ENCODE measurements at regions not wholly inside any gene's neighbourhood (a gene's known extent, or its start where the extent isn't known, plus 50 kb on each side); places are given as distances from the start of the nearest gene placed in this dataset.

- peak in 2 of 3 donors; percentile 18 to 47 for DNase-seq
These were observed 200.2 kb upstream of the SGCD start for GRCh38 chr5:156126716-156127115.

GRCh38 chr5:156128026-156128425 is 198.9 kb upstream of the SGCD start:
- DNase-seq, result no peak

GRCh38 chr5:156134216-156134615 is 192.7 kb upstream of the SGCD start:
- DNase-seq, result no peak

GRCh38 chr5:156135531-156135930 is 191.4 kb upstream of the SGCD start:
- no peak for DNase-seq

GRCh38 chr5:156137071-156137869 is 189.7 kb upstream of the SGCD start:
- DNase-seq, result peak in 2 of 3 donors; percentile 43 to 65

- no peak for DNase-seq
These were observed 184.1 kb upstream of the SGCD start for GRCh38 chr5:156142867-156143266.

GRCh38 chr5:156147261-156147943 is 179.6 kb upstream of the SGCD start:
- DNase-seq, result peak in 1 of 3 donors; percentile 17

GRCh38 chr5:156147944-156148285 is 179.0 kb upstream of the SGCD start:
- DNase-seq, result peak in 1 of 3 donors; percentile 33

GRCh38 chr5:156148301-156148700 is 178.7 kb upstream of the SGCD start:
- DNase-seq, result no peak

GRCh38 chr5:156149213-156149612 is 177.8 kb upstream of the SGCD start:
- DNase-seq, result no peak

GRCh38 chr5:156153602-156154001 is 173.4 kb upstream of the SGCD start:
- DNase-seq, result no peak

GRCh38 chr5:156154757-156155156 is 172.2 kb upstream of the SGCD start:
- DNase-seq, result no peak

- DNase-seq, result no peak
These were observed 171.4 kb upstream of the SGCD start for GRCh38 chr5:156155598-156155997.

GRCh38 chr5:156164306-156164705 is 162.7 kb upstream of the SGCD start:
- DNase-seq, result no peak

- no peak for DNase-seq
These were observed 157.5 kb upstream of the SGCD start for GRCh38 chr5:156169495-156169894.

- DNase-seq, result no peak
These were observed 156.5 kb upstream of the SGCD start for GRCh38 chr5:156170351-156170961.

GRCh38 chr5:156174225-156174624 is 152.7 kb upstream of the SGCD start:
- DNase-seq, result no peak

- DNase-seq, result no peak
These were observed 148.8 kb upstream of the SGCD start for GRCh38 chr5:156178117-156178516.

GRCh38 chr5:156181656-156182055 is 145.3 kb upstream of the SGCD start:
- no peak for DNase-seq

- DNase-seq, result no peak
These were observed 144.6 kb upstream of the SGCD start for GRCh38 chr5:156182174-156182967.

- peak in 1 of 3 donors; percentile 31 for DNase-seq
These were observed 140.2 kb upstream of the SGCD start for GRCh38 chr5:156186760-156187159.

- DNase-seq, result peak; percentile 9 to 37 (median 26)
These were observed 138.9 kb upstream of the SGCD start for GRCh38 chr5:156188016-156188415.
